Astrocyte (in vitro differentiated cells and primary cell): ENCODE measurements at regions not wholly inside any gene's neighbourhood (a gene's known extent, or its start where the extent isn't known, plus 50 kb on each side); places are given as distances from the start of the nearest gene placed in this dataset.

Experiments
- DNase-seq: peaks from one replicate; pipeline ENCODE4 v3.0.0-alpha.2; 2010; ENCODE audit warnings: low read depth
- FAIRE-seq: peaks from 2 replicates; lab custom pipeline; 2011; peaks lifted over from hg19 to GRCh38; lab: Jason Lieb, UNC
- H2AFZ ChIP-seq: 2 replicates; pipeline ENCODE4 v1.6.0; 2012; ENCODE audit warnings: low read depth, low read length, inconsistent platforms
- H3K27ac ChIP-seq: 2 replicates; pipeline ENCODE4 v1.5.1; 2011; ENCODE audit warnings: low read depth, low read length, inconsistent platforms
- H3K27me3 ChIP-seq: 2 replicates; pipeline ENCODE4 v1.6.0; 2011; ENCODE audit warnings: low read length, inconsistent platforms; ENCODE audit not compliant: insufficient read depth
- H3K36me3 ChIP-seq: 2 replicates; pipeline ENCODE4 v1.5.1; 2011; ENCODE audit warnings: low read length, inconsistent platforms; ENCODE audit not compliant: insufficient read depth
- H3K4me1 ChIP-seq: 2 replicates; pipeline ENCODE4 v1.5.1; 2011; ENCODE audit warnings: low read length, inconsistent platforms; ENCODE audit not compliant: insufficient read depth
- H3K4me2 ChIP-seq: 2 replicates; pipeline ENCODE4 v1.6.0; 2012; ENCODE audit warnings: low read length, inconsistent platforms
- H3K4me3 ChIP-seq: 2 replicates; pipeline ENCODE4 v1.5.1; 2011; ENCODE audit warnings: low read depth, mild to moderate bottlenecking, low read length, inconsistent platforms; ENCODE audit not compliant: insufficient read depth
- H3K79me2 ChIP-seq: 2 replicates; pipeline ENCODE4 v1.6.0; 2012; ENCODE audit warnings: mild to moderate bottlenecking, low read length, inconsistent platforms; ENCODE audit not compliant: insufficient read depth
- H3K9ac ChIP-seq: 2 replicates; pipeline ENCODE4 v1.6.0; 2012; ENCODE audit warnings: mild to moderate bottlenecking, low read length, inconsistent platforms
- H3K9me3 ChIP-seq: 2 replicates; pipeline ENCODE4 v1.5.1; 2012; ENCODE audit warnings: low read depth, mild to moderate bottlenecking, low read length, inconsistent platforms; ENCODE audit not compliant: insufficient read depth
- H4K20me1 ChIP-seq: 2 replicates; pipeline ENCODE4 v1.6.0; 2012; ENCODE audit warnings: low read length, inconsistent platforms; ENCODE audit not compliant: insufficient read depth
- H3K27ac Mint-ChIP-seq: one replicate; pipeline ENCODE4 v1.8.0; 2021; ENCODE audit warnings: mild to moderate bottlenecking, mixed read lengths; ENCODE audit not compliant: unreplicated experiment
- H3K27me3 Mint-ChIP-seq: one replicate; pipeline ENCODE4 v1.8.0; 2021; ENCODE audit warnings: low read depth, mixed read lengths; ENCODE audit not compliant: unreplicated experiment
- H3K36me3 Mint-ChIP-seq: one replicate; pipeline ENCODE4 v1.8.0; 2021; ENCODE audit warnings: low read depth, mixed read lengths; ENCODE audit not compliant: unreplicated experiment
- H3K4me1 Mint-ChIP-seq: one replicate; pipeline ENCODE4 v1.8.0; 2021; ENCODE audit warnings: low read depth, mixed read lengths; ENCODE audit not compliant: unreplicated experiment
- H3K4me3 Mint-ChIP-seq: one replicate; pipeline ENCODE4 v1.8.0; 2021; ENCODE audit warnings: mild to moderate bottlenecking, moderate library complexity, mixed read lengths; ENCODE audit not compliant: unreplicated experiment
- H3K9me3 Mint-ChIP-seq: one replicate; pipeline ENCODE4 v1.8.0; 2021; ENCODE audit warnings: mild to moderate bottlenecking, mixed read lengths; ENCODE audit not compliant: unreplicated experiment
- CTCF ChIP-seq: IDR thresholded peaks from 2 replicates; pipeline ENCODE4 v1.5.1; 2011; ENCODE audit warnings: low read depth, mild to moderate bottlenecking, inconsistent platforms, low read length, moderate library complexity; ENCODE audit not compliant: insufficient read depth
- EZH2 ChIP-seq: IDR thresholded peaks from 2 replicates; pipeline ENCODE4 v1.6.1; 2012; ENCODE audit warnings: mild to moderate bottlenecking, low read length, inconsistent platforms; ENCODE audit not compliant: insufficient read depth

GRCh38 chr7:374706-375311 lies 84.8 kb downstream of the FOXL3 start:
- TF ChIP-seq EZH2 (no peak), CTCF (no peak)
- Histone ChIP-seq H3K4me2 (no peak overlapping the region), H3K36me3 (no peaks in the 10 kb centered on the region), H3K27me3 (peaks cover 11% of the 10 kb centered on the region), H2AFZ (no peak overlapping the region), H3K9ac (no peak overlapping the region), H3K27ac (no peak overlapping the region), H3K4me1 (no peaks in the 10 kb centered on the region), H3K9me3 (no peaks in the 10 kb centered on the region), H4K20me1 (no peaks in the 10 kb centered on the region), H3K4me3 (no peak overlapping the region), H3K79me2 (no peaks in the 10 kb centered on the region)
- H3K4me1 Mint-ChIP-seq = no peaks in the 10 kb centered on the region
- H3K4me3 Mint-ChIP-seq = no peak overlapping the region
- FAIRE-seq = no peak
- H3K9me3 Mint-ChIP-seq = no peaks in the 10 kb centered on the region
- H3K36me3 Mint-ChIP-seq = no peaks in the 10 kb centered on the region
- peaks cover 18% of the 10 kb centered on the region for H3K27me3 Mint-ChIP-seq
- H3K27ac Mint-ChIP-seq = no peak overlapping the region
- DNase-seq = no peak

- Histone ChIP-seq H3K27ac (no peak overlapping the region), H3K4me2 (no peak overlapping the region), H3K9me3 (no peaks in the 10 kb centered on the region), H3K27me3 (peaks cover 15% of the 10 kb centered on the region), H3K4me1 (no peaks in the 10 kb centered on the region), H3K79me2 (no peaks in the 10 kb centered on the region), H4K20me1 (no peaks in the 10 kb centered on the region), H2AFZ (no peak overlapping the region), H3K9ac (no peak overlapping the region), H3K36me3 (no peaks in the 10 kb centered on the region), H3K4me3 (no peak overlapping the region)
- H3K27me3 Mint-ChIP-seq = peaks cover 21% of the 10 kb centered on the region
- H3K9me3 Mint-ChIP-seq = no peaks in the 10 kb centered on the region
- no peak overlapping the region for H3K27ac Mint-ChIP-seq
- H3K4me3 Mint-ChIP-seq = no peak overlapping the region
- FAIRE-seq (no peak), DNase-seq (no peak)
- TF ChIP-seq EZH2 = no peak
- TF ChIP-seq CTCF = no peak
- no peaks in the 10 kb centered on the region for H3K36me3 Mint-ChIP-seq
- no peaks in the 10 kb centered on the region for H3K4me1 Mint-ChIP-seq
Observed at GRCh38 chr7:375321-375831, 85.4 kb downstream of the FOXL3 start.

- H3K9me3 ChIP-seq = no peaks in the 10 kb centered on the region
- no peak overlapping the region for H3K4me2 ChIP-seq
- Mint-ChIP-seq H3K27me3 (peaks cover 21% of the 10 kb centered on the region), H3K4me1 (no peaks in the 10 kb centered on the region), H3K27ac (no peak overlapping the region), H3K36me3 (no peaks in the 10 kb centered on the region), H3K9me3 (no peaks in the 10 kb centered on the region), H3K4me3 (no peak overlapping the region)
- H4K20me1 ChIP-seq = no peaks in the 10 kb centered on the region
- FAIRE-seq (no peak), DNase-seq (no peak)
- H3K79me2 ChIP-seq = no peaks in the 10 kb centered on the region
- no peak overlapping the region for H2AFZ ChIP-seq
- H3K27ac ChIP-seq = no peak overlapping the region
- no peak for TF ChIP-seq CTCF
- TF ChIP-seq EZH2 = no peak
- no peak overlapping the region for H3K9ac ChIP-seq
- H3K4me1 ChIP-seq = no peaks in the 10 kb centered on the region
- peaks cover 15% of the 10 kb centered on the region for H3K27me3 ChIP-seq
- H3K36me3 ChIP-seq = no peaks in the 10 kb centered on the region
- H3K4me3 ChIP-seq = no peak overlapping the region
Observed at GRCh38 chr7:375901-376305, 85.9 kb downstream of the FOXL3 start.
